LoVo (cell line): ENCODE measurements at regions not wholly inside any gene's neighbourhood (a gene's known extent, or its start where the extent isn't known, plus 50 kb on each side); places are given as distances from the start of the nearest gene placed in this dataset.

Experiments used
- DNase-seq: peaks from one replicate; pipeline ENCODE4 v3.0.0-alpha.2; 2016; ENCODE audit warnings: low spot score

DNA sequence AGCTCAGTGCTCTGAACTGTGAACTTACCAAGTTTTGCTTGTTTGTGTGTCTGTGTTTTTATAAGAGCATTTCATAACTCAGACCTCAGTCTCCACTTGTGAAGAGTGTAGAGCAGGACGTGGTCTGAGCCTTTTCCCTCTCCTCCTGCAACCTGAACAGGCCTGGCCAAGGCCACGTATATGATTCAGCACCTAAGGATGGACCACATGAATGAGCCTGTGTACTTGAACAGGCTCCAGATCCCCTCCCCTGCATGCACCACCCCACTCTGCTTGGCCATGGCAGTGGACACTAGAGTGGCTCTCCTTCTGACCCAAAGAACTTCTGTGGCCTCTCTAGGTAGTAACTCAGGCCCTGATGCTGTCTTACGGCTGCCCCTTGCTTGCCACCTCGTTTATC lies 125.9 kb upstream of the FSTL4 start:
- no peak for DNase-seq

DNA sequence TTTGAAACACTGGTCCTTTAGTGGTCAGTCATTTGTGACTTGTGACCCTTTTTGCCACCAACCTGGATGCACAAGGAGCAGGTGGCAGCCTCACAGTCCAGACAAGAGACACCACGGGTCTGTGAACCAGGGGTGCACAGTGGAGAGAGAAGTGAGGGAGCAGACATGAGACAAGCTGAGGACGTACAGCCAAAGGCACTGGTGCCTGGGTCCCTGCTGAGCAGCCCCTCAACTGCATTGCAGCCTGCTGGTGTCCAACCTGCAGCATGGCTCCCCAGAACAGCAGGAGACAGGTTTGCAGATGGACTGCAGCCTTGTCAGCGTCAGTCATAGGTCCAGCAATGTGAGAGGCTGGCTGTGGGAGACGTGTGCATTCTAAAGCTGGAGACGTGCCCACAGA lies 124.2 kb upstream of the FSTL4 start:
- DNase-seq, result no peak

DNA sequence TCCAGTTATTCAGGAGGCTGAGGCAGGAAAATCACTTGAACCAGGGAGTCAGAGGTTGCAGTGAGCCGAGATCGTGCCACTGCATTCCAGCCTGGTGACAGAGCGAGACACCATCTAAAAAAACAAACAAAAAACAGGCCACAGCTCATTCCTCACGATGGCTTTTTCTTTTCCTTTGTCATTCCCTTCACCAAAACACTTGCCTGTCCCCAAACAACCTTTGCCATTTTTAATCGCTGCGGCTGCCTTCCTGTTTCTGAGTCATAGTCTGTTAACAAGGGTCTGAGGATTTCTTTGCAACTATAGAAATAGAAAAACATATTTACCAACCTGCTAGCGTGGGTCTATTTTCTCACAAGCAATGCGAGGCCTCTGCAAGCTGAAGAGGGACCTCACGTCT lies 123.0 kb upstream of the FSTL4 start:
- DNase-seq, result peak; percentile 26

DNA sequence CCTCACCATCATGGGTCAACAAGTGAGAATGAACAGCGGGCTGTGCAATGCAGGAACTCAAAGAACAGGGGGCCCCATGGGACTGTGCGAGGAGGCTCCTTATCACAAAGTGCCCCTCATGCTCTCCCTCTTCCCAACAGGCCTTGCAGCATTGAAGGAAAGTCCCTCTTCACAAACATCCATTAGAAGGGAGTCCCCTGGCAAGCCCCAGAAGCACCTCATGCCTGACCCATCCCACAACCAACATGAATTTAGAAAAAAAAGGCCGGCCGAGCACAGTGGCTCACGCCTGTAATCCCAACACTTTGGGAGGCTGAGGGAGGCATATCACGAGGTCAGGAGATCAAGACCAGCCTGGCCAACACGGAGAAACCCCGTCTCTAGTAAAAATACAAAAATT lies 122.6 kb upstream of the FSTL4 start:
- DNase-seq, result no peak

DNA sequence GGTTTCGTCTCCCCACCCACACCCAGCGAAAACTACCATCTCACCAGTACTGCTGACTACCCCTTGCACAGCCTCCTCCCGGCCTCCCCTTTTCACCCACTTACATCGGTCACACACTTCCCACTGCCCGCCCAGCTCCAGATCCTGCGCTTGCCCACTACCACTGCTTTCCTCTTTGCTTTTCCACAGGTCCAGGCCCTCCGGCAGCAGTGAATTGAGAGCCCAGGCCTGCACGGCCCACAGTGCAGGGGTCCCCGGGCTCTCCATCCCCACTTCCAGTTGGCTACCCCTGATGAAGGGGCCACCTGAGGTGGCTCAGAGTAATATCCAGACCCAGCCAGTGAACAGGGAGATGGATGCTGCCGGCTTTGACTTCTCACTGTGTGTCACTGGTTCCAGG lies 120.2 kb upstream of the FSTL4 start:
- no peak for DNase-seq

DNA sequence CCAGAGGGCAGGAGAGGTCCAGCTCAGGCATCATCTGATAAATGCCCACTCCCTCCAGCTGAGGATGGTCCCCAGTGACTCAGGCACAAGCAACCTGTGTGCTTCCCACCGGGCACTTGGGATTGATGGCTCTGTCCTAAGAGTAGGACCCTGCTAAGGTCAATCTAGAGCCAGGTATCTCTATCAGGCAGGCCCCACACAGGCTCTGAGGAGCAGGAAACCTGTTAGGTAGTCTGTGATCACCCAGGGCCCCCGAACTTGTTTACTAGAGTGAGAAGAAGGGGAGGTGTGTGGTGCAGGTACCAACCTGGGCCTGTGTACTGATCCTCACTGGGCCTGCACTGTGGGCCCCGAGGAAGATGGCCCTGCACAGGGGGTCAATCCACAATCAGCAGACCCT lies 119.6 kb upstream of the FSTL4 start:
- no peak for DNase-seq

DNA sequence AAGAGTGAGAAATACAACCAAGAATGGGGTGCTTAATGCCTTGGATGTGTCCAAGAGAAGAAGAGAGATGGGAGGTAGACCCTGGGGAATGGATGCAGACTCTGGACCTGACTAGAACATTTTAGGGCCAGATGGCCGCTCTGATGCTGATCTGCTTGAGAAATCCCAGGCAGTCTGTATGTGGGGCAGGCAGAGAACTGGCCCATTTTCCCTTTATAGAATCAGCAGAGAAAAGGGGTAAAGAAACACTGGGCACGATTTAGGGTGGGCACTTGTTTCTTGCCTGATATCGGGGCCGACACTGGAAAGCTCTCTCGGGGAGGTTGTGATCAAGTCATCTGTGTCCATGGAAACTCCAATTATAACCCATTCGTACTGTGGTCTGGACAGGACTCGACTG lies 118.5 kb upstream of the FSTL4 start:
- DNase-seq, result no peak

DNA sequence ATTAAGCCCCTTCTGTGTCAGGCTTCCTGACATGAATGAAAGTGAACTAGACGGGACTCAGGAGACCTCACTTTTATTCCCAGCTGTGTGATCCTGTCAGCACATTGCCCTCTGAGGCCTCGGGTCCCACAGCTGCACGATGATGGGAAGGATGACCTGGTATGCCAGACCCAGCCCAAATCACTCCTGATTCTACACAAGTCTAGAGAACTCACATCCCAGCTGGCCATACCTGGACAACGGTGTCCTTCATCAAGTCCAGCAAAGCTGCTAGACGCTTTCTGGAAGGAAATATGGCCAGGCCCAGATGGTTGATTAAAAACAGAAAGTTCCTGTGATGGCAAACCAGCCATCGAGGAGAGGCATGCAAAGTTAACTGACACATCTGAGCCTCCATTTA lies 118.0 kb upstream of the FSTL4 start:
- DNase-seq, result no peak

DNA sequence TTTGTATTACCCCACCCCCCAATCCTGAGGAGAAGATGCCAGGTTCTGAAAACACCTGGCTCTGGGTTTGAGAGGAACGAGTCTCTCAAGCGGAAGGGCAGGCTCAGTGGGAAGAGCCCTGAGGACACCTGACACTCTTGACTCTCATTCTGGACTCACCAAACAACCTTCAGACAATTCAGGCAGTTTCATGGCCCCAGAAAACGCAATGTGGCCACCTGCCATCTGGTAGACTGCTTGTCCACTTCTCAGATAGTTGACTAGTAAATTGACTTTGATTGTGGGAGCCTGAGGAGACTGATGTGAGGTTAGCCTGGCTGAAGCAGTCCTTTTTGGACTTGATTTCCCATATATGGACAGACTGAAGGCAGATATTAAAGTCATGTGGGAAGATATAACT lies 117.5 kb upstream of the FSTL4 start:
- no peak for DNase-seq

DNA sequence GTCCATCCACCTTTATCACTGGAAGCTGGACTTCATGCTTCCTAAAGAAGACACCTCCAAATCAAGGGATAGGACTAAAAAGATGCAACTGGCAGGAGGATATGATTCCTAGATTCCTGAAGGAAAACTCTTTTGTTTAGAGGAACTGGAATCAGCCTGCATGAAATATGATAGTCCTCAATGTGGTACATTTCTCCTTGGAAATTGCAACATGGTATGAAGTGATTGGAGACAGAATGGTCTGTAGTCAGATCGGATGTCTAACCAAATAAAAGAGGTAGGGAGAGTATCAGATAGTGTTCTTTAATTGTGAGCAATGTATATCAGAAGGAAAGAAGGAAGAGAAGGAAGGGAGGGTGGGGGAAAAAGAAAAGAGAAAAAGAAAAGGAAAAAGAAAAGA lies 116.1 kb upstream of the FSTL4 start:
- no peak for DNase-seq

DNA sequence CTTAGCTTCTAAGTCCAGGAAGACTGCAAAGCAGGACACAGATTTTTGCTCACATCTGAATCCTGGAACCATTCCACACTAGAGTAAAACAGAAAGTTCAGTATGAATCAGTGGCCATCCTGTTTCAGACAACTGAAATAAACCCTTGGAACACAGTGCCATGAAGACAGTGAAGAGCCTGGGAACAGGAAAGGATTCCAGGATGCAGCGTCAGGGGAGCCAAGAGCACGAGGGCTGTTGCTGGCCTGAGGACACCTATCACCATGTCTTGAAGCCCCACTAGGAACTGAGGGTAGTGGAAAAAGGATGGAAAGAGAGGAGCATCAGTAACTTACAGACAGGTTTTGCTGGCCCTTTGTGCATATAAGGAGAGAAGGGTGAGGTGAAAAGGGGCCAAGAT lies 115.3 kb upstream of the FSTL4 start:
- no peak for DNase-seq

DNA sequence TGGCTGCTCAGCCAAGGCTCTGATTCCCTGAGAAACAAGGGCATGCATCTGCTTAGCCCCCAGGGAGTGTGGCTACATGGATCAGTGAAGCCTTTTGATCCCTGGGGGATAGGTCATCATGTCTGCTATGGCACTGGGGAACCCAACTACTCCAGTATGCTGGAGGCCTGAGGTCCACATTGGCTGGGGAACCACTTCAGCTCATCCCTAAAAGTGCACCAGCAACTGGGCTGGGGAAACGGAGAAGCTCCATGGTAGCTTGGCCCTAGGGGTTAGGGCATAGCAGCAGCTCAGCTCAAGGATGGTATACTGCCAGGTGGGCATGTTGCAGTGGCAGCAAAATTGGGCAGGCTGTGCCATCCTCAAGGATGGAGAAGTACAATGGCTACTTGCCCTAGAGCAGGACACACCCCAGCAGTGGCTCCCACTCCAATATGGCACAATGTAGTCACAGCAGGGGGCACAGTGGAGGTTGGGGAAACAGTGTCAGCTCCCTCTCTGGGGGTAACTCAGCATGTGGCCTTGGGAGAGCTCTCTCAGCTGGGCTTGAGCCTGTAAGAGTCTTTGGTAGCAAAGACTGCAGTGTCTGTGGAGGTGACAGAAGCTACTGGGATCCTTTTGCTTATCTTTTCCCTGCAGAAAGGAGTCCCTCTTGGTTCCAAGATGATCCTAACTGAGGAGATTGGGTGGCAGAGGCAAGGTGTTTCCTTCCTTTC lies 111.5 kb upstream of the FSTL4 start:
- no peak for DNase-seq

DNA sequence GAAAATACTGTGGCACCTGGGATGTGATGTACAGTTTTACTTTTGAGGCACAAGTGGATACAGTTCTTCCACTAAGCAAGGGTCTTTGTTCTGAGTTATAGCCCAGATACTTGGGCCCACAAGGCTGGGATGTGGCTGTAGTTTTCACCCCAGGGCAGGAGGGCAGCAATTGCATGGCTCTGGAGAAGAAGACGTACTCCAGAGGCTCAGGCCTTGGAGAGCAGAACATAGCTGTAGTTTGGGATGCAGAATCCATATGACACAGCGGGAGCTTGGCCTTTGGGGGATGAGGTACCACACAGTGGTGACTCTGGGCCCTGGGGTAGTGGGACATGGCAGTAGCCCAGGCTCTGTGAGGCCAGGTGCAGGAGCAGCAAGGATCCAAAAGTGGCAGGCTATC lies 110.8 kb upstream of the FSTL4 start:
- no peak for DNase-seq

DNA sequence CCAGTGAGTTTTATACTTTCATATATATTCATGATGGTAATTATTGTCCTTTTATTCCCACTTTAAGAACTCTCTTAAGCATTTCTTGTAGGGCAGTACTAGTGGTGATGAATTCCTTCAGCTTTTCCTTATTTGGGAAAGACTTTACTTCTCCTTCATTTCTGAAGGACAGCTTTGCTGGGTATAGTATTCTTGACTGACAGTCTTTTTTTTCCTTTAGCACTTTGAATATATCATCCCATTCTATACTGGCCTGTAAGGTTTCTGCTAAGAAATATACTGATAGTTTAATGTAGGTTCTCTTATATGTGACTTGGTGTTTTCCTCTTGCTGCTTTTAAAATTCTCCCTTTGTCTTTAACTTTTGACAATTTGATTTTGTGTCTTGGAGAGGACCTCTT lies 109.0 kb upstream of the FSTL4 start:
- DNase-seq, result no peak

DNA sequence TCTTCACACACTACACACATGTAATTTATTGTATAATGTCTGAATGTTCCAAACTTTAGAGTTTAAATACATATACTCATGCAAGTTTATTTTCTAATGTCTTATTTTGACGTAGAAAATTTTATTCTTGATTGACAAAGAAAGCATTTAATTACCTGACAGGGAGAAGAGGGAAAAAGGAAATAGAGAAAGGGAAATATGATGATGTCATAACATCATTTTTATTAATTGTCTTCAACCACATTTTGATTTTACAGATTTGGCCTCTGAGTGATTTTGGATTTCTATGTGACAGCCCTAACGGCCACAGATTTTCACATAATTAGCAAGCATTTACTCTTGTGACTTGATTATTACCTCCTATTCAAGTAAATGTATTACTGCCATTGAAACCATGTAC lies 106.1 kb upstream of the FSTL4 start:
- DNase-seq, result no peak

DNA sequence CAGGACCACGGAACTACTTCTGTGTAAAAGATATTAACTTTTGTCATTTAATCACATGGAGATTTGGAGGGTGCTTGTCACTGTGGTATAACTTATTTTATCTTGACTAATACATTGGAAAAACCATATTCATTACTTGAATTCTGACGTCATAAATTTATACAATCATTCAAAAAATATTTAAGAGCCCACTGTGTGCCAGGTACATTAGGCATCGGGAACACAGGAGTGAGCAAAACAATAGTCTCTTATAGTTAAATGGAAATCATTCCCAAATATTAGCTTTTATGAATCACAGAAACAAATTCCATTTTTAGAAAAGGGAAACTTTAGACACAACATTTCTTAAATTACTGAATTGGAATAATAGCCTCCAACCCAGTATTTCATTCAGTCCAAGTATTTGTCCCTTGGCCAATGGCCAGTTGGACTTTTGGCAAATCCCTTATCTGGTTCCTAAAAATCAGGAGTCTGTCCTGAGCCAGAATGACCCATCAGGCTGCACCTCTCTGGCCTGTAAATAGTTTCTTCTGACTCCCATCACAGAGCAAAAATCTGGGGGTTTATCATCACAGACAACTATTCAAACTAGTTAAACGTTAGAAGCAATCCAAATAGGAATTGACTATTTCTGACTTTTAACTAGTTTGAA lies 104.3 kb upstream of the FSTL4 start:
- no peak for DNase-seq

DNA sequence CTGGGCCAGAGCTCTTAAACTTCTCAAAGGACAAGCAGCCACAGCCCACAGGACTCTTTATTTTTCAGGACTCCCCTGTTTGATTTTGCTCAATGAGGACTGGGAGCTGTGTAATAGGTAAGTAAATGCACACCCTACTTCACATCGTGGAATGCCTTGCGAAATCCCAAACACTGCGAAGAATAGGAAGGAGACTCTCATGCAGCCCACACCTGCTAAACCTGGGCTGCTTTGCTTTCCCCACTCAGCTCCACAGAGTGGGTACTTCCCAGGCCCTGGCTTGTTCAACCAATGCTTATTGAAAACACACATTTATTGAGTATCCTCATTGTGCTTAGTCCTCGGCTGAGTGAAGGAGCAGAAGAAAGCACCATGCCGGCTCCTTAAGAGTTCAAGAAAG lies 103.3 kb upstream of the FSTL4 start:
- no peak for DNase-seq

DNA sequence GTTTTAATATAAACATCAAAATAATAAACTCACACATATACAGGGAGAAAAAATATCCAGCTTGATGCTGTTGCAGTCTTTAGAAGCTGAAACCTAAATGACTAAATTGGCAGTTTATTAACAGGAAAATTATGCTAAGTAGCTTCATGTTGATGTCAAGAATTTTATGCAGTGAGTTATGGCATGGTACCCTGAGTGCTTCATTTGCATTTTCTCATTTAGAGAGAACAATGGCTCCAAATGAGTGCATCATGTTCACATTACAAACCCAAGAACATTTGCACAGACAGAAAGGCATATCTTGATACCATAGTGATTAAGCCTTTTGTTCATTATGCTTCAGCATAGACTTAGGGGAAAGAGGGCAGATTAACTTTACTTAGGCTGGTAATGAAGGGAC lies 102.9 kb upstream of the FSTL4 start:
- no peak for DNase-seq

DNA sequence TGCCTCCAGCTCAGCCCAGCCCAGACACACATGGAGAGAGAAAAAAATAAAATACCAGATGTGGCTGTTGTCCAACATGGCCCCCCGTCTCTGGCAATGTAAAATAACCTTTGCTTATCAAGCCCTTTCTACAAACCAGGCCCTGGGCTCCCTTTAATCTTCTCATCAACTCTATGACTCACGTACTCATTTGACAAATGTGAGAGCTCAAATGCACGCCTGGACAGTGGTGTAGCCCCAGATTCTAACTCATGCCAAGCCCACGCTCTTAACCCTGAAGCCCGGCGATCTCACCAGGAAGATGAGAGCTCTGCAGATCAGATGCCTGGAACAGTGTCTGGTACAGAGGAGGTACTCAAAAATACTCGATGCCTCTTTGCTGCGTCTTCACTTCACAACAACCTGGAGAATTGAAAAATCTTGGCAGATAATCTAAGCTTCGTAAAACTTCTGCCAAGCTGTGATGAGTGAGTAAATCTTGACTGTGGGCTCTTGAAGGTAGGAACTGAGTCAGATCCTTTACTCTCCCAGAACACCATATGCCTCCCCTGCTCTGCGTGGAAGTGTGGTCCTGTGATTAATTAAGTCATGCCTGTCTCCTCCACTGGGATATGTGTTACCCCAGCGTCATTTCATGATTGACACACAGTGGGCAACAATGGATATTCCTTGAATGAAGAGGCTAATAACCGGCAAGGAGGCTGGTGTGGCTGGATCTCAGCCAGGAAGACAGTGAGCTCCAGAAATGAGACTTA lies 102.0 kb upstream of the FSTL4 start:
- no peak for DNase-seq

DNA sequence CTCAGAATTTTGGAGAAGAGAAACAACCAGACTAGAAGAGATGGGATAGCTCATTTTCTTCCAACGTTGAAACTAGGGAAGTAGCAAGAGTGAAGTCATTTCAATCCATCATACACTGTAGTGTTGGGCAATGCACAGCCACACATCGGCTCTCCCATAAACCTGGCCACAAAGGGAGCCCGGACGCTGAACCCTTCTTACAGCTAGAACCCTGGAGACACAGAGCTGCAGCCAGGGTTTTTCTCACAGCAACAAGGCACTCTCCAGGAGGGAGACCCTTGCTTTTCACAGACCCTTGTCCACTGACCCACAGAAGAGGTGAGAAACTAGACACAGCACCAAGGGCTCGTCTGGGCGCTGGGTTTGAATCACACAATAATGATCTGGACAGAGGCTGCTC lies 101.4 kb upstream of the FSTL4 start:
- DNase-seq, result no peak

DNA sequence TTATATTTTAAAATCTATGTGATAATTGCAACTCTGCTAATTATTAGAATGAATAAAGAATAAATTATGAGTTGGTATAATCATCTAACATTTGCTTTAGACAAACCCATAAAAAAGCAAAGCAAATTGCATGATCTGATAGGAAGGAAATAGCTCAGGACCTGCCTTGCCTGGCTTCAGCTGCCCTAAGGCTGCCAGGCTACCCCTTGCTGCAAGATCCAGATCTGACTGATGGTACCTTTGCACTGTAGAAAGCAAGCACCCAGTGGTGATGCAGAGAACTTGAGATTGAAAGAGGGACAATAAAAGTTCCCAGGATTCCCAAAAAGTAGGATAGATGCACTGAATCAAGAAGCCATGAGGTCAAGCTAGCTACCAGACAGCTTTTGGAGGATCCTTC lies 100.9 kb upstream of the FSTL4 start:
- no peak for DNase-seq

DNA sequence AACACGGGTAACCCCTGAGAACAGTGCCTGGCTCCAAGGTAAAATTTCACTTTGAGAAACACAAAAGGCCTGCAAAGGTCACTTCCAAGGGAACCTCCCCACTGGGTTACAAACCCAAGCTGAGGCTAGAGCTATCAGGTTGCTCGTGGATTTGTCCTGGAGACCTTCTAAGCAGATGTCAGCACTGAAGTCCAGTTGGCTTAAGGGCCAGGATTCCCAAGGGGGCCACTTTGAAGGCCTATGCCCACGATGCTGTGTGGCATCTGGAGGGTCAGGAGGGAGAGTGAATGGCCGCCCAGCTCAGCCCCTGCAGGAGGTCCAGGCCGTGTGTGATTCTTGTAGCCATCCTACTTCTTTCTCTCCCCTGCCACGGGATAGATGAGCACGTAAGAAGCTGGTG lies 100.2 kb upstream of the FSTL4 start:
- no peak for DNase-seq

DNA sequence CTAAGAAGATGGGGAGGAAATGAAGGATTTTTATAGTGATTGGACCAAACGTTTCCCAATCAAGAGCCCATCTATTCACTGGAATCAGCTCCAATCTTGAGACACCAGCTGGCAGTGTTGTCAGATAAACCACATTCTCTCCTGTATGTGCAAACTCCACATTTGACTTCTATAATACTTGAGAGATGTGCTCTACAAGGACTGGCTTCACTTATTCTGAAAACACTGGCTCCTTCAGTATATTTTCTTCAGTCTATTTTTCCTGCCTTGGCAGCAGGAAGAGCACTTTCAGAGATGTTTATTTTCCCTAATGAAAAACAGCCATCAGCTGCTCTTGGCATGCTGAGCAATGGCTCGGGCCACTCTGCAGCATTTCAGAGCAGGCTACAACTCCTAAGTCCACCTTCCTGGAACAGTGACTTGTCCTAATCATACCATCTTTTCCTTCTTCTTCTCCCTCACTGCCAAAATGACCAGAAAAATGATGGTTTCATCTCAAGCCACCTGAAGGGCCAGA lies 96.9 kb upstream of the FSTL4 start:
- no peak for DNase-seq
